IMR-90 (cell line): ENCODE measurements at regions not wholly inside any gene's neighbourhood (a gene's known extent, or its start where the extent isn't known, plus 50 kb on each side); places are given as distances from the start of the nearest gene placed in this dataset.

Experiments used
- ATAC-seq: fragments of 200-7000 bp; cut with Tn5 transposase; 2 replicates; pipeline ENCODE4 v1.9.1; 2020; ENCODE audit warnings: low read depth, mild to moderate bottlenecking, moderate library complexity
- BruUV-seq: library from RNA; stranded (reverse); fragments of 400-500 nt; replicated peaks from 2 replicates; lab custom pipeline; 2021; lab: Mats Ljungman, UMichigan
- CTCF ChIA-PET: fragments of 300-600 bp; formaldehyde crosslinking; extraction: SDS; loops from one replicate; lab custom pipeline; 2021; ENCODE audit warnings: antibody characterized with exemption; lab: Yijun Ruan, JAX
- POLR2A ChIA-PET: fragments of 300-600 bp; sonication (Branson Sonifier 250); formaldehyde crosslinking; loops from one replicate; lab custom pipeline; 2022; ENCODE audit warnings: antibody characterized with exemption; ENCODE audit not compliant: unreplicated experiment; lab: Charles Lee
- DNase-seq: peaks from one replicate; pipeline ENCODE4 v3.0.0; 2013
- H2AFZ ChIP-seq: replicated peaks from 2 replicates; pipeline ENCODE3; 2013; ENCODE audit warnings: low read length, mild to moderate bottlenecking; ENCODE audit not compliant: poor library complexity
- H2AK5ac ChIP-seq: 2 replicates; pipeline ENCODE4 v1.6.1; 2013; ENCODE audit warnings: low read depth, low read length, inconsistent platforms
- H2AK9ac ChIP-seq: replicated peaks from 2 replicates; pipeline ENCODE3; 2013; ENCODE audit warnings: mild to moderate bottlenecking, low read depth, low read length, moderate library complexity; ENCODE audit not compliant: poor library complexity
- H2BK120ac ChIP-seq: 2 replicates; pipeline ENCODE4 v1.6.1; 2013; ENCODE audit warnings: low read depth, low read length, inconsistent platforms
- H2BK15ac ChIP-seq: 3 replicates; pipeline ENCODE4 v1.6.1; 2013; ENCODE audit warnings: low read depth, low read length, inconsistent platforms
- H2BK20ac ChIP-seq: 2 replicates; pipeline ENCODE4 v1.6.1; 2013; ENCODE audit warnings: low read depth, mild to moderate bottlenecking, inconsistent platforms, low read length, moderate library complexity
- H2BK5ac ChIP-seq: 2 replicates; pipeline ENCODE4 v1.6.1; 2013; ENCODE audit warnings: mild to moderate bottlenecking, low read depth, low read length, inconsistent platforms; ENCODE audit not compliant: poor library complexity, severe bottlenecking
- H3K14ac ChIP-seq: replicated peaks from 2 replicates; pipeline ENCODE4 v1.6.1; 2013; ENCODE audit warnings: low read depth, low read length, inconsistent platforms
- H3K18ac ChIP-seq: 2 replicates; pipeline ENCODE4 v1.6.1; 2013; ENCODE audit warnings: low read depth, low read length, control low read depth
- H3K23ac ChIP-seq: 2 replicates; pipeline ENCODE4 v1.6.1; 2013; ENCODE audit warnings: low read depth, low read length, inconsistent platforms
- H3K27ac ChIP-seq: 2 replicates; pipeline ENCODE4 v1.5.1; 2013; ENCODE audit warnings: mild to moderate bottlenecking, control low read depth, low read length; ENCODE audit not compliant: insufficient read depth
- H3K27me3 ChIP-seq: 2 replicates; pipeline ENCODE4 v1.6.1; 2013; ENCODE audit warnings: low read length; ENCODE audit not compliant: control insufficient read depth, insufficient read depth
- H3K36me3 ChIP-seq: 2 replicates; pipeline ENCODE4 v1.6.1; 2013; ENCODE audit warnings: low read length, mixed read lengths; ENCODE audit not compliant: control insufficient read depth, insufficient read depth
- H3K4ac ChIP-seq: 2 replicates; pipeline ENCODE4 v1.6.1; 2013; ENCODE audit warnings: low read depth, low read length, inconsistent platforms
- H3K4me1 ChIP-seq: 2 replicates; pipeline ENCODE4 v1.6.1; 2013; ENCODE audit warnings: low read length, mixed read lengths; ENCODE audit not compliant: control insufficient read depth, insufficient read depth
- H3K4me2 ChIP-seq: 2 replicates; pipeline ENCODE4 v1.6.1; 2013; ENCODE audit warnings: low read depth, mild to moderate bottlenecking, control low read depth, low read length, moderate library complexity
- H3K4me3 ChIP-seq: 2 replicates; pipeline ENCODE4 v1.5.1; 2013; ENCODE audit warnings: low read depth, mild to moderate bottlenecking, control low read depth, low read length, moderate library complexity; ENCODE audit not compliant: insufficient read depth
- H3K56ac ChIP-seq: 2 replicates; pipeline ENCODE4 v1.6.1; 2013; ENCODE audit warnings: low read length, inconsistent platforms; ENCODE audit not compliant: insufficient read depth; ENCODE audit errors: extremely low read depth
- H3K79me1 ChIP-seq, 2 experiments: 2 replicates each; pipeline ENCODE4 v1.6.1; 2013; ENCODE audit warnings: low read length in 2 of 2, inconsistent platforms in 1 of 2, low read depth in 1 of 2
- H3K9ac ChIP-seq: 2 replicates; pipeline ENCODE4 v1.6.1; 2013; ENCODE audit warnings: low read depth, low read length, control low read depth
- H3K9me1 ChIP-seq: 2 replicates; pipeline ENCODE4 v1.6.1; 2013; ENCODE audit warnings: low read length, inconsistent platforms; ENCODE audit not compliant: insufficient read depth
- H3K9me3 ChIP-seq: 2 replicates; pipeline ENCODE4 v1.6.1; 2013; ENCODE audit warnings: low read length; ENCODE audit not compliant: control insufficient read depth, insufficient read depth
- H4K20me1 ChIP-seq: 2 replicates; pipeline ENCODE4 v1.6.1; 2013; ENCODE audit warnings: low read length, inconsistent platforms; ENCODE audit not compliant: insufficient read depth
- H4K5ac ChIP-seq: 2 replicates; pipeline ENCODE4 v1.6.1; 2013; ENCODE audit warnings: mild to moderate bottlenecking, low read depth, low read length, control low read depth
- H4K8ac ChIP-seq, 2 experiments: 2 replicates each; pipeline ENCODE4 v1.6.1; 2013; ENCODE audit warnings: low read depth in 2 of 2, low read length in 2 of 2, control low read depth in 1 of 2, inconsistent platforms in 1 of 2
- H4K91ac ChIP-seq: 2 replicates; pipeline ENCODE4 v1.6.1; 2013; ENCODE audit warnings: low read depth, low read length, inconsistent platforms; ENCODE audit not compliant: insufficient read depth
- BHLHE40 ChIP-seq: fragments of 150-350 bp; IDR thresholded peaks from 2 replicates; pipeline ENCODE4 v1.6.1; 2016; ENCODE audit warnings: mild to moderate bottlenecking, low read depth, low read length
- CEBPB ChIP-seq: IDR thresholded peaks from 2 replicates; pipeline ENCODE4 v1.6.1; 2012; ENCODE audit warnings: low read depth, low read length, improper control_type of control experiment
- ELK1 ChIP-seq: fragments of 150-350 bp; IDR thresholded peaks from 2 replicates; pipeline ENCODE4 v1.6.1; 2016; ENCODE audit warnings: low read depth, mild to moderate bottlenecking, low read length, moderate library complexity, borderline replicate concordance
- MAFK ChIP-seq: IDR thresholded peaks from 2 replicates; pipeline ENCODE4 v1.6.1; 2012; ENCODE audit warnings: low read depth, low read length, improper control_type of control experiment
- MAZ ChIP-seq: IDR thresholded peaks from 2 replicates; pipeline ENCODE4 v1.6.1; 2012; ENCODE audit warnings: low read depth, mild to moderate bottlenecking, low read length, improper control_type of control experiment, moderate library complexity, borderline replicate concordance
- NFE2L2 ChIP-seq: fragments of 150-350 bp; IDR thresholded peaks from 2 replicates; pipeline ENCODE4 v1.6.1; 2016; ENCODE audit warnings: low read depth, mild to moderate bottlenecking, low read length
- RFX5 ChIP-seq: IDR thresholded peaks from 2 replicates; pipeline ENCODE4 v1.8.0; 2012; ENCODE audit warnings: low read depth, mild to moderate bottlenecking, low read length, moderate library complexity
- SMC3 ChIP-seq: fragments of 150-350 bp; IDR thresholded peaks from 2 replicates; pipeline ENCODE4 v1.6.1; 2016; ENCODE audit warnings: low read depth, mild to moderate bottlenecking, antibody characterized with exemption, low read length, moderate library complexity
- WGBS, 2 experiments: methylation state at CpG; one replicate each; pipeline versions ENCODE4 v1.1.5 to v1.1.7; 2013; ENCODE audit warnings: missing lambda C conversion rate in 2 of 2; ENCODE audit not compliant: insufficient read length in 1 of 2; ENCODE audit errors: extremely low coverage in 2 of 2; 5-methylcytosine and 5-hydroxymethylcytosine counted together
- dilution Hi-C: fragments of 300-500 bp; cut with HindIII; formaldehyde crosslinking; loops from one replicate; pipeline ENCODE4 v1.14.3; 2018; ENCODE audit warnings: low sequenced_read_pairs; ENCODE audit not compliant: unreplicated experiment
- in situ Hi-C: fragments of 300-500 bp; cut with MboI; formaldehyde crosslinking; loops from 3 replicates; pipeline ENCODE4 v1.14.3; 2019; ENCODE audit warnings: low sequenced_read_pairs, inconsistent platforms, mixed read lengths
- intact Hi-C: fragments of 100-400 bp; cut with micrococcal nuclease; formaldehyde crosslinking; loops from 2 replicates; pipeline ENCODE4 v1.10.0; 2022

- ATAC-seq (no peak), DNase-seq (no peak)
- Histone ChIP-seq H3K56ac (no peak overlapping the region), H4K91ac (no peak overlapping the region), H3K14ac (no peak overlapping the region), H3K23ac (no peak overlapping the region), H2AK5ac (no peak overlapping the region), H3K9me1 (no peaks in the 10 kb centered on the region), H4K5ac (no peak overlapping the region), H2BK5ac (no peak overlapping the region), H3K4me2 (no peak overlapping the region), H3K27ac (no peak overlapping the region), H4K20me1 (no peaks in the 10 kb centered on the region), H3K36me3 (no peaks in the 10 kb centered on the region), H3K4me3 (no peak overlapping the region), H3K18ac (no peak overlapping the region), H4K8ac (no peak overlapping the region), H3K4me1 (no peaks in the 10 kb centered on the region), H2BK15ac (no peak overlapping the region), H2AK9ac (no peak overlapping the region), H2BK120ac (no peak overlapping the region), H3K27me3 (peaks cover 2% of the 10 kb centered on the region), H3K4ac (no peak overlapping the region), H3K9ac (no peak overlapping the region), H2AFZ (no peak overlapping the region), H3K79me1 (no peaks in the 10 kb centered on the region), H2BK20ac (no peak overlapping the region), H3K9me3 (no peaks in the 10 kb centered on the region)
- no TSS peak for BruUV-seq
- no CpG with 5 or more reads among the region's 3 CpGs for WGBS, 2 experiments
- dilution Hi-C loops = no loop called here
- in situ Hi-C loops = loop anchor here (10.0 kb wide), 1 partner anchor 579 kb away; no protein-coding TSS in a partner anchor
- TF ChIP-seq CEBPB (no peak), MAFK (no peak), RFX5 (no peak), ELK1 (no peak), MAZ (no peak), NFE2L2 (no peak), BHLHE40 (no peak), SMC3 (no peak)
- POLR2A ChIA-PET = no interaction called here
- CTCF ChIA-PET = interaction anchor here (1.3 kb wide), 1 partner anchor 414 kb away, joined by 3 read pairs; no protein-coding TSS in a partner anchor
- intact Hi-C loops = loop anchor here (5.0 kb wide), 2 partner anchors 297 to 1242 kb away; no protein-coding TSS in a partner anchor
Observed at GRCh38 chr3:17844236-17844635, 101.8 kb upstream of the TBC1D5 start.
